Neural cell (in vitro differentiated cells): ENCODE measurements at regions not wholly inside any gene's neighbourhood (a gene's known extent, or its start where the extent isn't known, plus 50 kb on each side); places are given as distances from the start of the nearest gene placed in this dataset.

Source experiments
- H2AFZ ChIP-seq: fragments of 200-600, 300-800 bp; sonication (generic), shearing (Covaris generic); 2 replicates; pipeline ENCODE4 v1.6.0; 2014; ENCODE audit warnings: low read depth, mild to moderate bottlenecking, antibody characterized with exemption, low read length, moderate library complexity
- H3F3A ChIP-seq: fragments of 200-600 bp; shearing (Covaris generic); 2 replicates; pipeline ENCODE4 v1.6.1; 2016; ENCODE audit warnings: mild to moderate bottlenecking, moderate library complexity, mixed read lengths, antibody characterized with exemption, low read length; ENCODE audit not compliant: insufficient read depth, poor library complexity, severe bottlenecking
- H3K27ac ChIP-seq: fragments of 200-600, 300-800 bp; sonication (generic), shearing (Covaris generic); 2 replicates; pipeline ENCODE4 v1.5.1; 2014; ENCODE audit warnings: mild to moderate bottlenecking, low read length, moderate library complexity
- H3K27me3 ChIP-seq: fragments of 300-800, 200-600 bp; sonication (generic), shearing (Covaris generic); 2 replicates; pipeline ENCODE4 v1.6.0; 2014; ENCODE audit warnings: mild to moderate bottlenecking, low read depth, low read length, moderate library complexity; ENCODE audit not compliant: insufficient read depth
- H3K36me3 ChIP-seq: fragments of 300-800, 200-600 bp; sonication (generic), shearing (Covaris generic); 2 replicates; pipeline ENCODE4 v1.5.1; 2014; ENCODE audit warnings: mild to moderate bottlenecking, antibody characterized with exemption, low read length, moderate library complexity; ENCODE audit not compliant: insufficient read depth
- H3K4me2 ChIP-seq: fragments of 300-800, 200-600 bp; sonication (generic), shearing (Covaris generic); 2 replicates; pipeline ENCODE4 v1.6.0; 2014; ENCODE audit warnings: mild to moderate bottlenecking, low read length
- H3K4me3 ChIP-seq: fragments of 300-800, 200-600 bp; sonication (generic), shearing (Covaris generic); 2 replicates; pipeline ENCODE4 v1.5.1; 2014; ENCODE audit warnings: mild to moderate bottlenecking, low read length, moderate library complexity
- H3K79me2 ChIP-seq: fragments of 200-600 bp; shearing (Covaris generic); replicated peaks from 2 replicates; pipeline ENCODE4 v1.6.0; 2014; ENCODE audit warnings: mild to moderate bottlenecking, low read length, moderate library complexity; ENCODE audit not compliant: insufficient read depth
- H3K9ac ChIP-seq: fragments of 300-800, 200-600 bp; sonication (generic), shearing (Covaris generic); 2 replicates; pipeline ENCODE4 v1.6.1; 2016; ENCODE audit warnings: mild to moderate bottlenecking, low read length, mixed read lengths
- H3K9me2 ChIP-seq: fragments of 200-600 bp; shearing (Covaris generic); 2 replicates; pipeline ENCODE4 v1.6.1; 2016; ENCODE audit warnings: mild to moderate bottlenecking, low read length, mixed read lengths; ENCODE audit not compliant: insufficient read depth
- H3K9me3 ChIP-seq: fragments of 200-600, 300-800 bp; sonication (generic), shearing (Covaris generic); 2 replicates; pipeline ENCODE4 v1.6.1; 2016; ENCODE audit warnings: mild to moderate bottlenecking, mixed run types, low read length, moderate library complexity, mixed read lengths
- H4K20me1 ChIP-seq: fragments of 200-600 bp; shearing (Covaris generic); 2 replicates; pipeline ENCODE4 v1.6.1; 2016; ENCODE audit warnings: mild to moderate bottlenecking, mixed run types; ENCODE audit not compliant: insufficient read depth
- EP300 ChIP-seq: fragments of 450-650 bp; conservative IDR thresholded peaks from 2 replicates; pipeline ENCODE4 v1.6.1; 2014; ENCODE audit warnings: antibody characterized with exemption, mild to moderate bottlenecking, moderate library complexity; ENCODE audit not compliant: poor library complexity, severe bottlenecking
- EZH2 ChIP-seq: fragments of 200-600, 300-800 bp; shearing (Covaris generic), sonication (generic); IDR thresholded peaks from 2 replicates; pipeline ENCODE4 v1.6.1; 2014; ENCODE audit warnings: antibody characterized with exemption, low read length, borderline replicate concordance, mild to moderate bottlenecking; ENCODE audit not compliant: insufficient read depth, poor library complexity, severe bottlenecking
- MXI1 ChIP-seq: fragments of 450-650 bp; conservative IDR thresholded peaks from 2 replicates; pipeline ENCODE4 v1.6.1; 2014; ENCODE audit warnings: antibody characterized with exemption, mild to moderate bottlenecking; ENCODE audit not compliant: poor library complexity, severe bottlenecking
- POLR2AphosphoS5 ChIP-seq: IDR thresholded peaks from 2 replicates; pipeline ENCODE4 v1.6.1; 2012
- RAD21 ChIP-seq: fragments of 450-650 bp; conservative IDR thresholded peaks from 2 replicates; pipeline ENCODE4 v1.6.1; 2014; ENCODE audit warnings: antibody characterized with exemption, mild to moderate bottlenecking, moderate library complexity
- SMC3 ChIP-seq: fragments of 450-650 bp; conservative IDR thresholded peaks from 2 replicates; pipeline ENCODE4 v1.6.1; 2014; ENCODE audit warnings: antibody characterized with exemption, mild to moderate bottlenecking, moderate library complexity; ENCODE audit not compliant: poor library complexity
- TAF1 ChIP-seq: IDR thresholded peaks from 2 replicates; pipeline ENCODE4 v1.6.1; 2012; ENCODE audit warnings: low read depth
- TF ChIP-seq, protein P1 (sequence below): fragments of 450-650 bp; IDR thresholded peaks from 2 replicates; pipeline ENCODE4 v1.5.1; 2014; ENCODE audit warnings: antibody characterized with exemption, mild to moderate bottlenecking, moderate library complexity; ENCODE audit not compliant: poor library complexity, severe bottlenecking
- TF ChIP-seq, protein P2 (sequence below): IDR thresholded peaks from 2 replicates; pipeline ENCODE4 v1.6.1; 2012; ENCODE audit warnings: borderline replicate concordance

GRCh38 chr12:40587970-40588369 lies 104.3 kb upstream of the CNTN1 start:
- Histone ChIP-seq H3F3A (no peaks in the 10 kb centered on the region), H3K27me3 (no peaks in the 10 kb centered on the region), H3K9me3 (peaks cover 6% of the 10 kb centered on the region), H3K36me3 (no peaks in the 10 kb centered on the region), H3K9me2 (no peaks in the 10 kb centered on the region), H4K20me1 (no peaks in the 10 kb centered on the region), H3K9ac (no peak overlapping the region), H3K4me3 (no peak overlapping the region), H3K4me2 (no peak overlapping the region), H3K79me2 (no peaks in the 10 kb centered on the region), H3K27ac (no peak overlapping the region), H2AFZ (no peak overlapping the region)
- TF ChIP-seq, protein P1, sequence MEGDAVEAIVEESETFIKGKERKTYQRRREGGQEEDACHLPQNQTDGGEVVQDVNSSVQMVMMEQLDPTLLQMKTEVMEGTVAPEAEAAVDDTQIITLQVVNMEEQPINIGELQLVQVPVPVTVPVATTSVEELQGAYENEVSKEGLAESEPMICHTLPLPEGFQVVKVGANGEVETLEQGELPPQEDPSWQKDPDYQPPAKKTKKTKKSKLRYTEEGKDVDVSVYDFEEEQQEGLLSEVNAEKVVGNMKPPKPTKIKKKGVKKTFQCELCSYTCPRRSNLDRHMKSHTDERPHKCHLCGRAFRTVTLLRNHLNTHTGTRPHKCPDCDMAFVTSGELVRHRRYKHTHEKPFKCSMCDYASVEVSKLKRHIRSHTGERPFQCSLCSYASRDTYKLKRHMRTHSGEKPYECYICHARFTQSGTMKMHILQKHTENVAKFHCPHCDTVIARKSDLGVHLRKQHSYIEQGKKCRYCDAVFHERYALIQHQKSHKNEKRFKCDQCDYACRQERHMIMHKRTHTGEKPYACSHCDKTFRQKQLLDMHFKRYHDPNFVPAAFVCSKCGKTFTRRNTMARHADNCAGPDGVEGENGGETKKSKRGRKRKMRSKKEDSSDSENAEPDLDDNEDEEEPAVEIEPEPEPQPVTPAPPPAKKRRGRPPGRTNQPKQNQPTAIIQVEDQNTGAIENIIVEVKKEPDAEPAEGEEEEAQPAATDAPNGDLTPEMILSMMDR, result no peak
- no peak for TF ChIP-seq MXI1
- TF ChIP-seq EZH2, result no peak
- TF ChIP-seq POLR2AphosphoS5, result no peak
- no peak for TF ChIP-seq EP300
- TF ChIP-seq TAF1, result no peak
- no peak for TF ChIP-seq SMC3
- TF ChIP-seq RAD21, result no peak
- TF ChIP-seq, protein P2, sequence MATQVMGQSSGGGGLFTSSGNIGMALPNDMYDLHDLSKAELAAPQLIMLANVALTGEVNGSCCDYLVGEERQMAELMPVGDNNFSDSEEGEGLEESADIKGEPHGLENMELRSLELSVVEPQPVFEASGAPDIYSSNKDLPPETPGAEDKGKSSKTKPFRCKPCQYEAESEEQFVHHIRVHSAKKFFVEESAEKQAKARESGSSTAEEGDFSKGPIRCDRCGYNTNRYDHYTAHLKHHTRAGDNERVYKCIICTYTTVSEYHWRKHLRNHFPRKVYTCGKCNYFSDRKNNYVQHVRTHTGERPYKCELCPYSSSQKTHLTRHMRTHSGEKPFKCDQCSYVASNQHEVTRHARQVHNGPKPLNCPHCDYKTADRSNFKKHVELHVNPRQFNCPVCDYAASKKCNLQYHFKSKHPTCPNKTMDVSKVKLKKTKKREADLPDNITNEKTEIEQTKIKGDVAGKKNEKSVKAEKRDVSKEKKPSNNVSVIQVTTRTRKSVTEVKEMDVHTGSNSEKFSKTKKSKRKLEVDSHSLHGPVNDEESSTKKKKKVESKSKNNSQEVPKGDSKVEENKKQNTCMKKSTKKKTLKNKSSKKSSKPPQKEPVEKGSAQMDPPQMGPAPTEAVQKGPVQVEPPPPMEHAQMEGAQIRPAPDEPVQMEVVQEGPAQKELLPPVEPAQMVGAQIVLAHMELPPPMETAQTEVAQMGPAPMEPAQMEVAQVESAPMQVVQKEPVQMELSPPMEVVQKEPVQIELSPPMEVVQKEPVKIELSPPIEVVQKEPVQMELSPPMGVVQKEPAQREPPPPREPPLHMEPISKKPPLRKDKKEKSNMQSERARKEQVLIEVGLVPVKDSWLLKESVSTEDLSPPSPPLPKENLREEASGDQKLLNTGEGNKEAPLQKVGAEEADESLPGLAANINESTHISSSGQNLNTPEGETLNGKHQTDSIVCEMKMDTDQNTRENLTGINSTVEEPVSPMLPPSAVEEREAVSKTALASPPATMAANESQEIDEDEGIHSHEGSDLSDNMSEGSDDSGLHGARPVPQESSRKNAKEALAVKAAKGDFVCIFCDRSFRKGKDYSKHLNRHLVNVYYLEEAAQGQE, result no peak

GRCh38 chr12:40597133-40597532 lies 95.1 kb upstream of the CNTN1 start:
- Histone ChIP-seq H3K36me3 (no peaks in the 10 kb centered on the region), H3K4me3 (no peak overlapping the region)
- TF ChIP-seq POLR2AphosphoS5 (no peak), TAF1 (no peak), EP300 (no peak), SMC3 (no peak), EZH2 (no peak)
- TF ChIP-seq, protein P2, result no peak

More at GRCh38 chr12:40597133-40597532, 95.1 kb upstream of the CNTN1 start:
- H3K4me2 ChIP-seq, result no peak overlapping the region
- no peak overlapping the region for H3K27ac ChIP-seq
- no peak overlapping the region for H3K9ac ChIP-seq
- no peaks in the 10 kb centered on the region for H3K79me2 ChIP-seq
- H3K9me2 ChIP-seq, result no peaks in the 10 kb centered on the region
- H3K9me3 ChIP-seq, result no peaks in the 10 kb centered on the region
- H2AFZ ChIP-seq, result no peak overlapping the region
- H3K27me3 ChIP-seq, result no peaks in the 10 kb centered on the region
- no peaks in the 10 kb centered on the region for H4K20me1 ChIP-seq
- H3F3A ChIP-seq, result no peaks in the 10 kb centered on the region
